DMS53 treated with DMSO at 0.1 percent for 48 hours (cell line): ENCODE measurements at regions not wholly inside any gene's neighbourhood (a gene's known extent, or its start where the extent isn't known, plus 50 kb on each side); places are given as distances from the start of the nearest gene placed in this dataset.

Experiments
- DNase-seq: peaks from one replicate; lab custom pipeline; 2025; ENCODE audit not compliant: unreplicated experiment; lab: John Stamatoyannopoulos, UW

DNA sequence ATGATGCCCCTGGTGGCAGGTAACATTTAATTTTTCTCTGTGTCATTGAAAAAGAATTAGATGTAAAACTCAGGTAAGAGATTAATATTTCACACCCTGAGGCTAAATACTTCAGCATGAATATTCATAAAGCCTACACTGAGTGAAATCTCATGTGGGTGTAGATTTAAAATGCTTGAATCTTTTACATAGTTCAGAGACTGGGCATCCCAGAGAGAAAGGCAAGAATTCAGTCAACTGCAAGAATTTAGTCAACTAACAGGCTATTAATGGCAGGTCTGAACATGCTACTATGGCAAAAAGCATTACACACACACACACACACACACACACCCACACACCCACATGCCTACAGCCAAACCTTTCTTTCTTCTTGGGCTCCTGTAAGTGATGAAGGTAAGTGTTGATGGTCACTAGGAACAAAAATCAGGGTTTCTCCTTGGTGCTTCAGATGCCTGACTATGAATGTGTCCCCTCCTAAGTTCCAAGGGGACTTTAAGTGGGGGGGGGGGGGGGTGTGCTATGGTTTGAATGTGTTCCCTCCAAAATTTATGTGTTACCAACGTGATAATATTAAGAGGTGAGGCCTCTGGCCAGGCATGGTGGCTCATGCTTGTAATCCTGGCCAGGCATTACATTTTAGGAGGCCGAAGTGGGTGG, 63.7 kb upstream of the PSMD7 start:
- DNase-seq, result no peak

DNA sequence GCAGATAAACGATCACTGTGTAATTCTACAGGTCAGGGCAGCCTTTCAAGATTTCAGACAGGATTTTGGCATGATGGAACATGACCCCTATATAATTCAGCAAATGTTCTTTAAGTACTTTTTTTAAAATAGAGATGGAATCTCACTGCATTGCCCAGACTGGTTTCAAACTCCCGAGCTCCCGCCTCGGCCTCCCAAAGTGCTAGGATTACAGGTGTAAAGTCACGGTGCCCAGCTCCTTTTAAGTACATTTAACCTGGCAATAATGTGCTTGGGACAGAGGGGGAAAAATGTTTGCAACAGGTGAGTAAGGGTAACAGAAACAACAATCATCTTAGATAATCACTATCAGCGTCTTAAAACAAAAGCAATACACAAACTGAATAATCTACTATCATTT, 66.5 kb upstream of the PSMD7 start:
- DNase-seq, result no peak

DNA sequence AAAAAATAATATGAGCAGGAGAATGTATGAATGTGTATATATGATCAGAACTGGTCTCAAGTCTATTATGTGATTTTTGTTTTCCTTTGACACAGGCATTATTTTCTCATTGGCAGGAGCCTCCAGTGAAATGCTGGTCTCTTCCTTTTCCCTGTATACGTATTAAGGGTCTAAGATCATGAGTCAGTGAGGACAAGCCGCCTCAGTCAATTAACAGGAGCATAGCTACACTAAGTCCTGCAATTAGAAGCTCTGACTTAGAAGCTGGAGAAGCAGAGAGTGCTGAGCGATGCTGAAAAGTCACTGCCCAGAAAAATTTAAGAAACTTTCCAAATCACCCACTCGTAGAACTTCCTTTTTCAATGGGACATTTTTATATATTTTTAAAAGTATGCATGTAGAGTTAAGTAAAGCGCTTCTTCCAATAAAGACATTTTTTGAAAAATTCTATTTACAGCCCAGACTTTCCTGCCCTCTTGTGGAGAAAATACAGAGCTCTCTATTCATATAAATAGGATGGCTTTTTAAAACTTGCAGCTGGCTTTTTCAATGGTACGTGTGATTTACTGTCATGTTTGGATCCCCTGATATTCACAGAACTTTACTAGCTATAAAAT, 70.2 kb upstream of the PSMD7 start:
- no peak for DNase-seq

DNA sequence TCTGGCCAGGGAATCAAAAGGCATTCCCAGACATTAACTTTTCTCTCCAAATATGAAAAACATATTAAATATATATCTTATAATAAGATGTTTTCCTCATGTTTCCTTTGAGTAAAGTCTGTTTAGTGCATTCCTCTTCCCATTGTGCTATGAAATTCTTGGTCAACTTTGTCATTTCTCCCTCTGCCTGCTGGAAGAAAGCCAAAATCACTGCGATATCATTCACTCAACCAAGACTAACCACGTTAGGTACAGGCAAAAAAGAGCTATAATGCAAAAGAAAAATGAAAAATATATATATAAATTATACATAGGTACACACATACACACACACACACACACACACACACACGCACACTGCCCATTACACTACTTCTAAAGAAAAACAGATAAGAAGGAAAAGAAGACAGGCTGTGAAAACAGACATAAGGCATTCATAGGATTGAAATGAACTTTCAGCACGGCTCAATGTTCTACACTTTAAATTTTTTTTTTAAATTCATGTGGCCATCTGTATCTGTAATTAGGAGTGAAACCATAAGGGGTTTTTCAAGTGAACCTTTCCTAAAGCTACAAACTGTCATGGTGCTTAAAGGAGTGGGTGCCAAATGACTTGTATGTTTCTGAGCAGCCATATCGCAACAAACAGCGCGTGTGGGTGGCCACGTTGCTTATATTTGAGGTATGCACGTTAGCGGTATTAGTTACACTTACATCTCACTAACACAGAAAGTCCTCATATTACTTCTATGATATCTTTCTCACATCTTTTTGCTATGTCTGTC, 71.6 kb upstream of the PSMD7 start:
- no peak for DNase-seq

DNA sequence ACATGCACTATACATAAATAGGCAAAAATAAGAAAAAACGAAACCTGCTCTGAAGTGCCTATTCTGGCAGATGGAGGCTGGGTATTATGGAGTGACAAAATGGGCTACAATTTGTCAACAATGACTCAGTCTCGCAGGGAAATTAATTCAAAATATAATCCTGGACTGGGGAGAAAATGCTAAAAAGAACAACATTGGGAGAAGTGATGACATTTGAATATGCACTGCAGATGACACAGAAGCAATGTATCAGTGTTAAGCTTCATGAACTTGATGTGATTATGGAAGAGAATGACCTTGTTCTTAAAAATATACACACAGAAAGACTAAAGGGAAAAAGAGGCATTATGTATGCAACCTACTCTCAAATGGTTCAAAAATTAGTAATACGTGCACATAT, 74.8 kb upstream of the PSMD7 start:
- DNase-seq, result no peak

DNA sequence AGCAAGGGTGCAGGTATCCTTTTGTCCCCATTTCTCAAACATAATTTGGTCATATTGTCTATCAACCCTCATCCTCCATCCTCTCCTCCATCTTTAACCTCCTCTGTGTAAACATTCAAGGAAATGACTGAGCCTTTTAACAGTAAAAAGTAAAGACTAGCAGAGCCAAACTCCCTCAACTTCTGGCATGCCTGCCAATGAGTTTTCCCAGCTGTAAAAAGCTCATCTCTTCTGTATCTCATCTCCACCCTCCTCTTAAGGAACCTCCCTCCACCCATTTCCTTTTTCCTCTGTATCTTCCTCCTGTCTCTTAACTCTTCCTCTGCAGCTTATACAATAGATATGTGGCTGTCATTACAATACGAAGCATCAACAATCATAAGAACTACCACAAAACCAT, 76.9 kb upstream of the PSMD7 start:
- no peak for DNase-seq

DNA sequence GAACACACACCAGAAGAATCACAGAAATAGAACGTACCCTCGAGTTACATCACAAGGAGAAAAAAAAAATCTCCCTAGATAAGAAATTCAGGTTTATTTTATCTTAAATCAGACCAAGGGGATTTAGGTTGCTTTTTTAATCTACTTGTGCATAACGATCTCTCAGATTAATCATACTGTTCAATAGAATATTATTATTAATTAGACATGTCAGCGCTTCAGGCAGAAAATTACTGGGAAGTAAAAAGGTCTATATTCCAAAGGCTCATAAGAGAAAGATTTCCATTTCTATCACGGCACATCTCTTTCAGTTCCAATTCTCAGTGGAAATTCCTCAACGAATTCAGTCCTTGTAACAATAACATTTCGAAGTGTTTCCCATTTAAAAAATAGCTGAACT, 77.7 kb upstream of the PSMD7 start:
- DNase-seq, result no peak

DNA sequence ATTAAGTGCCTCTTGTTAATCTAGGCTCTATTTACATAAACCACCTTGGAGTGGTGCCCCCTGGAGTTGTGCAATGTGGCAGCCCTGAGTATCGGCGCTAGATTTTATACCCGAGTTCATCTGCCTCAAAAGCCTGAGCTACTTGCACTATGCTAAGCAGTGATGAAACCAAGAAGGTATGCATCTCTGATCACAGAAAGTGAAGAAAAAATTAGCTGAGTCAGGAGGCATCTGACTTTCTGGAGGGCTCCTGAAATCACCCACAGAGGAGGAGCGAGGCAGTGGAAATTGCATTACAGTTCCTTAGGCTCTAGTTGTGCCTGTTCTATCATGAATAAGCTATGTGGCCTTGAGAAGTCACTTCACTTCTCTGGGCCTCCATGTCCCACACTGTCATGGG, 80.3 kb upstream of the PSMD7 start:
- no peak for DNase-seq

DNA sequence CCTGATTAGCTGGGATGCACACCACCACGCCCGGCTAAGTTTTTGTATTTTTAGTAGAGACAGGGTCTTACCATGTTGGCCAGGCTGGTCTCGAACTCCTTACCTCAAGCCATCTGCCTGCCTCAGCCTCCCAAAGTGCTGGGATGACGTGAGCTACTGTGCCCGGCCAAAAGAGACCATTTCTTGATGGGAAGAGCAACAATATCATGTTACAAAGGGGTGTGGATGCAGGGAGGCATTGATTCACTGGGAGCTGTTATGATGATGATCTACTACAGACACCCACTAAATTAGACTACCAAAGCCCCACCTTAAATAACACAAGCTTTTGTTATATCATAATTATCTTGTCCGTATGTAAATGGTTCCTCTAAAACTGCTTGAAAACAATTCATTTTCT, 81.4 kb upstream of the PSMD7 start:
- no peak for DNase-seq

DNA sequence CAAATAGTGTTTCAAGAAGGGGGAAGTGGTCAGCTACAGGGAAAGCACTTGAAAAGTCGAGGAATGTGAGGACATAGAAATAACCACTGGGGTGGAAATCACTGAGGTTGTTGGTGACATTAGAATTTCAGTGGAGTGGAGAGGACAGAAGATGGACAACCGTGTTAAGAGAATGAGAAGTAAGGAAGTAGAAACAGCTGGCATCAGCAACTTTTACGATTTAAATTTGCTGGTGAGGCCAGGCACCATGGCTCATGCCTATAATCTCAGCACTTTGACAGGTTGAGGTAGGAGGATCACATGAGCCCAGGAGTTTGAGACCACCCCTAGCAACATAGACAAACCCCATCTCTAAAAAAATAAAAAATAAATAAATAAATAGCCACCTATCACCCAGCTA, 83.2 kb upstream of the PSMD7 start:
- no peak for DNase-seq

DNA sequence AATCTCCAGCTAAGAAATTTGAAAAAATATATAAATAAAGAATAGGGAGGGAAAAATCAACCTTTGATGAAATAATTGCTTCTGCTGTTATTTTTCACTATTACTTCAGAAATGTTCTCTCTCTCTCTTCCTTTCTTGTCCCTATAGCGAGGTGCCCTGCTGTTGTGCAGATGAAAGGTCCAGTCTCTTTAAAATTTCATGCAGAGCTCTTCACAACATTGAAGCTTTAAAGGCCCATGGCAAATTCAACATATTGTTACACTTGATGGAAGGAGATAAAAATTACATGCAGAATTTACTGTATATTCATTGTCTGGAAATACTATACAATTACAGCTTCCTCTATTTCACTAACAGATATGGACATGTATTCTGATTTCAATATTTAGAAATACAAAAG, 86.4 kb upstream of the PSMD7 start:
- no peak for DNase-seq

DNA sequence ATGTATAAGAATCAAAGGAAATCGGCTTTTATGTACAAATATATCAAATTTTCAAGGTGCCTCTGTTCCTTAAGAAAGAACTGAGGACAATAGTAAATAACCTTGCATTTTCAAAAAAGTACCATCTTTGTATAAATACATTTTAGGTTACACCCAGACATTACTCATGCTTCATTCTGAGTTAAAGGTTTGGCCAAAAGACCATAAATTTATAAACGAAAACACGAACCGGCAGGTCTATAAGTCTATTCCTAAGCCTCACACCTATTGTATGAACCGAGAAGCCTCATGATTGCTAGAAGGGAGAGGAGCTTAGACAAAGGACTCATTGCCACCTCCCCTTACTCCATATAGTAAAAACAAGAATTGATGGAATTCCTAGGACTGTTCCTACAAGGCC, 94.6 kb upstream of the PSMD7 start:
- no peak for DNase-seq

DNA sequence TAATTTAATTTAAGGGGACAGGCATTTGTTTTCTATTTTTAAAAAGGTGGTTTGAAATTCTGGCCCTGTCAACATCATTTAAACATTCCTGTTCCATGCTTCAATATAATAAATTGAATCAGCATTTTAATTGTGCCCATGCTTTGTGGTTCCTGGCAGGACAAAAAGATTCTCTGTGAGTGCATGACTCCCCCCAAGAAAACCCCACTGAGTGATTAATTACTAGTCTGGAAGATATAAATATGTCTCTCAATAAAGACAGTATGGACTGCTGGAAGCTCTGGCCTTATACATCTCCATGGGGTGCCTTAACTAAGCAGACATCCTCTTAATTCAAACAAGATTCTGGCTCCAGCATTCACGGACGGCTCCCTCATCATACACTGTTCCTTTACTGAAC, 95.0 kb upstream of the PSMD7 start:
- DNase-seq, result no peak

DNA sequence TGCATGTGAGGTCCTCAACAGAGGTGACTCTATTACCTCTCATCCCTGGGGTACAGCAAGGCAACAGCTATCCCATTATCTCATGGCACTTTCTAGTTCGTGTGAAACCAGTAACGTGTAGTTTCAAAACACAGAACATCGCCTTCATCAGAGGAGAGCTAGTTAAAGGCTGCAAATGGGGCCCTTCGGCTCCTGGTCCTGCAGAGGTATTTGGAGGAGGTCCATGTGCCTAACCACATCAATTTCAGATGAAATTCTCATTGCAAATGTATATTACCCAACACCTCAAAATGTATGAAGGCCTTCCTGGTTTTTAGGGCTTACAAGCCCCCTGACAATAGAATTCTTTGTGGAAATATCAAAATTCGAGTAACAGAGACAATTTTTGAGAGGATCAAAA, 95.7 kb upstream of the PSMD7 start:
- DNase-seq, result no peak

DNA sequence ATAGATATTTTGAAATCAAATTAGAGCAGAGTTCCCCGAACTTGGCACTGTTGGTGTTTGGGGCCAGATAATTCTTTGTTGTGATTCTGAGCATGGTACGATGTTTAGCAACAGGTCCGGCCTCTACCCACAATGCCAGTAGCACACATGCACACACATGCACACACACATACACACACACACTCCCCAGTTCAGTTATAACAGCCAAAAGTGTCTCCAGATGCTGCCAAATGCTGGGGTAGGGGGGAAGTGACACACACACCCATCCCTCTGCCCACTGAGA, 96.8 kb upstream of the PSMD7 start:
- no peak for DNase-seq

DNA sequence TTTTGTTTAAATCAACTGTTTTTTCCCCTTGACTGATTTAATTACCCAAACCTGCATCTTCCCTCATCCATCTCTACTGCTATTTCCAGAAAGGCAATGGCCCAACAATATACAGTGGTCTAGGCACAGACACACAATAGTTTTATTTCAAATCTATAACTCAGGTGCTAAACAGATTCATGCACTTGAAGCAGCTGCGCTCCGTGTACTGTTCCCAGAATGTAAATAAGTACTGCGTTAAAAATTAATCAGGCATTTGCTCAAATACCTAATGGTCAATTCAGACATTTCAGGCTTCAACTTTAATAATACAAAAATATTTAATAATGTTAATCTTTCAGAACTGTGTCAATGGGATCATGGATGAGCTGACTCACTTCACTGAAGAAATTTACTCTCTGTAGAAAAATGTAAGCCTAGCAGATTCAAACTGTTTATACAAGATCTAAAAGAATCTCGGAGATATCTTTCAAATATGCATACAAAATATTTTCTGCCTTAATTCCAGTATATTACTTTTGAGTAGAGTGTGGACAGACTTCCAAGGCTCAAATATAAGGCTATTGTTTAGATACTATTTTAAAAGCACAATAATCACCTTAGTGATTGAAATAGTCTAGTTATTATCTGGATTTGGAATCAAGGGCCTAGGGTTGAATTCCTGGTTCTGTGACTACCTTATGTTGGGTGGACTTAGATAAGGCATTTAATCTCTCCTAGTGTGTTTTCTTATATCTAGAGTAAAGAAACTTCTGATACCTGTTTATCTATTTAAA, 97.4 kb upstream of the PSMD7 start:
- no peak for DNase-seq

DNA sequence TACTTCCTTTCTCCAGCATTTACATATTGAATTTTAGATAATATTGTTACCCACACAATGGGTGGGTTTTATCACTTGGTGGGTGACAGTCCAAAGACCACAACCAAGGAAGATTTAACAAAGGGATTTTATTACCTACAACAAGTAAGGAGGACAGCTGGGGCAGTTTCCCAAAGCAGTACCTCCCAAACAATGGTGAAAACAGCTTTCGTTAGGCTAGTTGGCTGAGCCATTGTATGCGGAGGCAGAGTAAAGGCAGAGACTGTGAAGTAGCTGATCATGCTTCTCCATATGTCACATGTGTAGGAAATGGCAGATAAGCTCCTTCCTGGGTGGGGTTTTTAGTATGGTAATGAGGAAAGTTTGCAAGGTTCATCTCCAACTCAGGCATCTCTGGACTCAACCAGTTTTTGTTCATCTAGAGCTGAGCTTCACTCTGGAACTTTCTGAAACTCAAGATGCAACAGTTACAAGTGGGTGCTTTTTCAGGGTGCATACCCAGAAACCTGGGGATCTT, 104.3 kb upstream of the PSMD7 start:
- no peak for DNase-seq

DNA sequence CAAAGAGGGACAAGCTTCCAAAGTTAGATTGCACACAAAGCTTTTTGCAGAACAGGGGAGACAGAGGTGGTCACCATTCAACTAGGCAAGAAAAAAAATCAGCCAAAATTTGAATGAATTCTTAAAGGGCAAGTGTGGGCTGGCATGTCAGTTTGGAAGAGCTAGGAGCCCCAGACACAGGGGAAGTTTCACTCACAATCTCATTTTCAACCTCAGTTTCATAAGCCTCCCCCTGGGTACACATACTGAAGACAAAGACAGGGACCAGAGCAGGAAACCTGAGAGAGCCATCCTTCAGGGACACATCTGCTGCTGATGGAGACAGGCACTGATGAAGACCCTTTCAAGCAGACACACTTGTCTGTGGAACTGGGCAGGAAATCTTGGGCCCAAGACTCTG, 106.3 kb upstream of the PSMD7 start:
- DNase-seq, result no peak

DNA sequence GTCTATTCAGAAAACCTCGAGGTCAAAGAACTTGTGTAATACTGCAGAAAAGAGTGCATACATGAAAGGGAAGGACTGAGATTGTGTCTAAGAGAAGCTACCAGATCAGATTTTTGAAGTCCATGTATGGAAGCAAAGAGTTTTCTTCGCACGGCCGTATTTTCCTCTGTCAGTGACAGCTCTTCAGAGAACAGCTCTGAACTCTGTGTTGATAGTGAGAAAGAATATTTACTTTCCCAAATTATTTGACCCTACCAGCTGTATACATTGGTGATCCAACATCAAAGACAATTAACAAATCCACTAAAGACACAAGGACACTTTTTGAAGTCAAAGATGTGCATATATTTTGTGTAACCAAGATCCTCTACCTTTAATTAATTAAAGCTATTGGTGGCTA, 107.8 kb upstream of the PSMD7 start:
- DNase-seq, result no peak

DNA sequence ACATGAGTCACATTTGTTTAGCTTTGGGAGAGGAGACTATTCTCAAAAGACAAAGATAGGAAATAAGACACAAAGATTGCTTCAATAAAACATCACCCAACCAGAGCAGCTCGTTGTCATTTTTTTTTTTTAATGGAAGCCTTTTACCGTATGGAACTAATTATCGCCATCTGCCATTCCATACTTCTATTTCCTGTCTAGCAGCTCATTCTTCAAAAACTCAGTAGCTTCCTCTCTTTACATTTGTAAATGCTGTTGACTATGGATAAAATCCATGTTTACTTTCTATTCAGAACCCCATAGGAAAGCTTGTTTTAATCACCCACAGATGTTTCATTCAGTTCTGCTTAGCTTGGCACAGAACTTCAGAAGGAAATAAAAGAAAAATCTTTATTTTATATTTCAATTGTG, 110.0 kb upstream of the PSMD7 start:
- peak; percentile 42 for DNase-seq

DNA sequence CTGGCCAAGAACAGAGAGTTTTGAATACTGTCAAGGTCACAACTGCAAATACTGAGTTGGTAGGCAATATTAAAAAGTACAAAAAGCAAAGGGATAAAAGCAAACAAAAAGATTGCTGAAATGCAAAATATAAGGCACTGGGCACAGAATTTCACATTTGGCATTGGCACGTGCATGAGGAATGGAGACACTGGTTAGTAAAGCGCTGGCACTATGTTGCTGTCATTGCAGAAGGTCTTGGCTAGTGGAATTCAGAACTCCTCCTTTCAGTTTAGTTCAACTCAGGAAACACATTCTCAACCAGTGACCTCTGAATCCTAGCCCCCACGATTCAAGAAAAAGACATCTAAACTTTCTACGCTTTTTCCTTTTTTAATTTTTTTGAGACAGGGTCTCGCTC, 111.8 kb upstream of the PSMD7 start:
- no peak for DNase-seq
